T-helper 2 cell treated with Interferon-gamma antibody and Interleukin-4, amounts not matched to agents 100 ng/mL and 5 ng/mL, for 36 hours (primary cell): ENCODE measurements at regions not wholly inside any gene's neighbourhood (a gene's known extent, or its start where the extent isn't known, plus 50 kb on each side); places are given as distances from the start of the nearest gene placed in this dataset.
"Not testable (repeated sequence)": the region's sequence is repeated elsewhere in the genome, so short reads cannot be mapped to it uniquely, and the experiment has no call there.

ENCODE experiments used
- intact Hi-C: fragments of 100-400 bp; cut with micrococcal nuclease; formaldehyde crosslinking; loops from one replicate; pipeline ENCODE4 v1.15.1; 2023

GRCh38 chr7:114364151-114364550 lies 50.5 kb upstream of the FOXP2 start:
- intact Hi-C loops = no loop called here

GRCh38 chr7:114363292-114363691 lies 51.3 kb upstream of the FOXP2 start:
- intact Hi-C loops = no loop called here

GRCh38 chr7:114358911-114359310 lies 55.7 kb upstream of the FOXP2 start:
- intact Hi-C loops = no loop called here

GRCh38 chr7:114356133-114356532 lies 58.5 kb upstream of the FOXP2 start:
- intact Hi-C loops = no loop called here

- intact Hi-C loops = no loop called here
These were observed 60.3 kb upstream of the FOXP2 start for GRCh38 chr7:114354306-114354705.

GRCh38 chr7:114345494-114345893 lies 69.1 kb upstream of the FOXP2 start:
- intact Hi-C loops = no loop called here

GRCh38 chr7:114343949-114344708 lies 70.5 kb upstream of the FOXP2 start:
- intact Hi-C loops = no loop called here

GRCh38 chr7:114342431-114343179 lies 72.0 kb upstream of the FOXP2 start:
- intact Hi-C loops = no loop called here

- intact Hi-C loops = no loop called here
These were observed 73.0 kb upstream of the FOXP2 start for GRCh38 chr7:114341648-114342047.

- intact Hi-C loops = no loop called here
These were observed 79.6 kb upstream of the FOXP2 start for GRCh38 chr7:114334989-114335388.

GRCh38 chr7:114329458-114329857 lies 85.2 kb upstream of the FOXP2 start:
- intact Hi-C loops = not testable (repeated sequence)

- intact Hi-C loops = no loop called here
These were observed 97.0 kb upstream of the FOXP2 start for GRCh38 chr7:114317450-114318098.

GRCh38 chr7:114312649-114313048 lies 102.0 kb upstream of the FOXP2 start:
- intact Hi-C loops = no loop called here

GRCh38 chr7:114310345-114311110 lies 104.1 kb upstream of the FOXP2 start:
- intact Hi-C loops = no loop called here

GRCh38 chr7:114309729-114310128 lies 104.9 kb upstream of the FOXP2 start:
- intact Hi-C loops = no loop called here

GRCh38 chr7:114303301-114303700 lies 111.3 kb upstream of the FOXP2 start:
- intact Hi-C loops = no loop called here

GRCh38 chr7:114302858-114303257 lies 111.8 kb upstream of the FOXP2 start:
- intact Hi-C loops = no loop called here

- intact Hi-C loops = no loop called here
These were observed 116.6 kb upstream of the FOXP2 start for GRCh38 chr7:114298011-114298410.

- intact Hi-C loops = no loop called here
These were observed 117.5 kb upstream of the FOXP2 start for GRCh38 chr7:114297121-114297520.

- intact Hi-C loops = no loop called here
These were observed 119.1 kb upstream of the FOXP2 start for GRCh38 chr7:114295522-114295921.

- intact Hi-C loops = no loop called here
These were observed 120.6 kb upstream of the FOXP2 start for GRCh38 chr7:114294036-114294435.
